ENCODE measurements at regions not wholly inside any gene's neighbourhood (a gene's known extent, or its start where the extent isn't known, plus 50 kb on each side); places are given as distances from the start of the nearest gene placed in this dataset.
A peak's percentile ranks its signal among the peaks of the same experiment; 100 is the strongest.
"Not testable (repeated sequence)": the region's sequence is repeated elsewhere in the genome, so short reads cannot be mapped to it uniquely, and the experiment has no call there.

DNA sequence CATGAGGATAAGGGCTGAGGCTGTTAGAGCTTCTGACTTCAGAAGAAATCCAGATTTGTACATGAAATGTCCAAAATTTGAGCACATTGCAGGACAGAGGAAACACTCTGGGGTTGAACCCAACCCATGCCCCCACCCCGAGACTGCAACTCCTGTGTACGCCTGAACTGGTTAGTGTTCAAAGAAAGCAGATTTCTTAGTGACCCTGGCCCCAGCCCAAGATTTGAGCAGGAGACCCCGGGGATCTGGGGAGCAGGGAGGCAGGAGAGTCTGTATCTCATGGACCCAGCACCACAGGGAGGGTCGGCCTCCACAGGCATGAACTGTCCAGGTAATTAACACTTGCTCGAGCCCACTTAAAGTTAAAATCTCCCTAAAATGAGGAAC, 69.3 kb upstream of the WNT7B start:
- no peak overlapping the region for H3K27ac Mint-ChIP-seq
- Histone ChIP-seq H3K27ac (ENCODE audit: low read depth, low read length) (no peak overlapping the region), H3K27me3 (ENCODE audit: control insufficient read depth, insufficient read depth, low read length, poor library complexity, severe bottlenecking) (peaks cover 45% of the 10 kb centered on the region), H3K4me3 (ENCODE audit: low read length) (no peak overlapping the region), H3K9me3 (ENCODE audit: control insufficient read depth, low read length) (no peaks in the 10 kb centered on the region), H3K9ac (ENCODE audit: extremely low read depth, low read length, poor library complexity, severe bottlenecking) (no peak overlapping the region), H3K36me3 (ENCODE audit: control insufficient read depth, insufficient read depth, low read length) (no peaks in the 10 kb centered on the region), H3K4me1 (ENCODE audit: control insufficient read depth, insufficient read depth, low read length) (no peaks in the 10 kb centered on the region)
- no peaks in the 10 kb centered on the region for H3K36me3 Mint-ChIP-seq (ENCODE audit: low read depth)
- H3K4me3 Mint-ChIP-seq: no peak overlapping the region
- 84 to 93% methylated on average over 5 of the region's 5 CpGs for WGBS, 2 experiments (ENCODE audit: insufficient coverage in 1 of 2, insufficient read length in 1 of 2)
- no peak for DNase-seq
- H3K9me3 Mint-ChIP-seq: no peaks in the 10 kb centered on the region
- H3K4me1 Mint-ChIP-seq: peaks cover 6% of the 10 kb centered on the region
- TF ChIP-seq, protein P1, sequence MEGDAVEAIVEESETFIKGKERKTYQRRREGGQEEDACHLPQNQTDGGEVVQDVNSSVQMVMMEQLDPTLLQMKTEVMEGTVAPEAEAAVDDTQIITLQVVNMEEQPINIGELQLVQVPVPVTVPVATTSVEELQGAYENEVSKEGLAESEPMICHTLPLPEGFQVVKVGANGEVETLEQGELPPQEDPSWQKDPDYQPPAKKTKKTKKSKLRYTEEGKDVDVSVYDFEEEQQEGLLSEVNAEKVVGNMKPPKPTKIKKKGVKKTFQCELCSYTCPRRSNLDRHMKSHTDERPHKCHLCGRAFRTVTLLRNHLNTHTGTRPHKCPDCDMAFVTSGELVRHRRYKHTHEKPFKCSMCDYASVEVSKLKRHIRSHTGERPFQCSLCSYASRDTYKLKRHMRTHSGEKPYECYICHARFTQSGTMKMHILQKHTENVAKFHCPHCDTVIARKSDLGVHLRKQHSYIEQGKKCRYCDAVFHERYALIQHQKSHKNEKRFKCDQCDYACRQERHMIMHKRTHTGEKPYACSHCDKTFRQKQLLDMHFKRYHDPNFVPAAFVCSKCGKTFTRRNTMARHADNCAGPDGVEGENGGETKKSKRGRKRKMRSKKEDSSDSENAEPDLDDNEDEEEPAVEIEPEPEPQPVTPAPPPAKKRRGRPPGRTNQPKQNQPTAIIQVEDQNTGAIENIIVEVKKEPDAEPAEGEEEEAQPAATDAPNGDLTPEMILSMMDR (conservative IDR thresholded peaks at IDR 0.05): no peak
- peaks cover 24% of the 10 kb centered on the region for H3K27me3 Mint-ChIP-seq (ENCODE audit: insufficient read depth)

DNA sequence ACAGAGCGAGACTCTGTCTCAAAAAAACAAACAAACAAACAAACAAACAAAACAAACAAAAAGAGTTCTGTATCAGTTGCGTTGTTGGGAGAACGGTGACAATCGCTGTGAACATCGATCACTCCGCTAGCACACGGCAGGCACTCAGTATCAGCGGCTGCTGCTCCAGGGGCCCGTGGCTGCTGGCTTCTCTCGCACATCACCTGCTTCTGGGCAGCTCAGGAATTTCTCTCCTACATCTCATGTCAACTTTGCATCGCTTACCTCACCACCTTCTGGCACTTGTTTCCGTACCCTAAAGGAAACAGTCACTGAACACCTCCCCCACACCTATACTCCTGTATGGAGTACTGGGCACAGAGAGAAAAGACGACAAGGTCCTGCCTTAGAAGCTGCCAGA, 70.3 kb upstream of the WNT7B start:
- Histone ChIP-seq H3K9me3 (ENCODE audit: control insufficient read depth, low read length) (no peaks in the 10 kb centered on the region), H3K4me3 (ENCODE audit: low read length) (no peak overlapping the region), H3K9ac (ENCODE audit: extremely low read depth, low read length, poor library complexity, severe bottlenecking) (no peak overlapping the region), H3K36me3 (ENCODE audit: control insufficient read depth, insufficient read depth, low read length) (no peaks in the 10 kb centered on the region), H3K27ac (ENCODE audit: low read depth, low read length) (no peak overlapping the region), H3K4me1 (ENCODE audit: control insufficient read depth, insufficient read depth, low read length) (no peaks in the 10 kb centered on the region), H3K27me3 (ENCODE audit: control insufficient read depth, insufficient read depth, low read length, poor library complexity, severe bottlenecking) (peaks cover 45% of the 10 kb centered on the region)
- TF ChIP-seq, protein P1 (conservative IDR thresholded peaks at IDR 0.05): no peak
- Mint-ChIP-seq H3K9me3 (no peaks in the 10 kb centered on the region), H3K27me3 (ENCODE audit: insufficient read depth) (peaks cover 24% of the 10 kb centered on the region), H3K36me3 (ENCODE audit: low read depth) (no peaks in the 10 kb centered on the region), H3K4me1 (peaks cover 6% of the 10 kb centered on the region), H3K4me3 (no peak overlapping the region), H3K27ac (no peak overlapping the region)
- DNase-seq: peak; percentile 40
- WGBS, 2 experiments (ENCODE audit: insufficient coverage in 1 of 2, insufficient read length in 1 of 2): 90 to 92% methylated on average over 9 to 12 of the region's 13 CpGs

DNA sequence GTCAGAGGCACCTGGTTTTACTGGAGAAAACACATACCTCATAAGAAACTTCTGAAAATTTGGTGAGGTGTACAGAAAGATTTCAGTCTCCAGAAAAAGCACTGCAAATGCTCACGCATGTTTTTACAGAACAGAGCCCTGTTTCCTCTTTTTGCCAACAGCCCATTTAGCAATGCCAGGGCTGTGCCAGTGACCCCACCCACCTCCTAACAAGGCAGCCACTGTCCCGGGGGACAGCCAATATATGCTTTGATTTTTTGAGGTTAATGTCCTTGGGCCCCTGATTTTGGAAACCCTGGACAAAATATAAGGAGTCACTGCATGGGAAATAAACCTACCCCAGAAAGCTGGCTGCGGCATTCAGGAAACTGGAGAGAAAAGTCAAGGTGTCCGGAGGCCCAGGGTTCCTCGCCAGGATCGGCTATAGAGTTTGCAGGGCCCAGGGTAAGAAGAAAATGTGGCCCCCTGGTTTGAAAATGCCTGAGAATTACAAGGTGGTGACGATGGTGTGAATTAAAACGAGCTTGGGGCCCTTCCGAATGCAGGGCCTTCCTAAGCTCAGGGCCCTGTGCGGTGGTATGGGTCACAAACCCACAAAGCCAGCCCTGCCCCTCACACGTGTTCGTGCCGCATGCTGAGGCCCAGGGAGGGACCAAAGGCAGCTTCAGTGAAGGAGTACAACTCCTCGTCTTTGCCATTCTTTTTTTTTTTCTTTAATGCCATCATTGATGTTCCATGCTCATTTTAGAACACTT, 71.1 kb upstream of the WNT7B start:
- Histone ChIP-seq H3K27me3 (ENCODE audit: control insufficient read depth, insufficient read depth, low read length, poor library complexity, severe bottlenecking) (peaks cover 45% of the 10 kb centered on the region), H3K36me3 (ENCODE audit: control insufficient read depth, insufficient read depth, low read length) (no peaks in the 10 kb centered on the region), H3K27ac (ENCODE audit: low read depth, low read length) (no peak overlapping the region), H3K4me3 (ENCODE audit: low read length) (no peak overlapping the region), H3K4me1 (ENCODE audit: control insufficient read depth, insufficient read depth, low read length) (no peaks in the 10 kb centered on the region), H3K9me3 (ENCODE audit: control insufficient read depth, low read length) (no peaks in the 10 kb centered on the region), H3K9ac (ENCODE audit: extremely low read depth, low read length, poor library complexity, severe bottlenecking) (no peak overlapping the region)
- H3K4me3 Mint-ChIP-seq: no peak overlapping the region
- no peaks in the 10 kb centered on the region for H3K36me3 Mint-ChIP-seq (ENCODE audit: low read depth)
- H3K9me3 Mint-ChIP-seq: no peaks in the 10 kb centered on the region
- no peak overlapping the region for H3K27ac Mint-ChIP-seq
- TF ChIP-seq, protein P1 (conservative IDR thresholded peaks at IDR 0.05): no peak
- peak; percentile 28 for DNase-seq
- peaks cover 24% of the 10 kb centered on the region for H3K27me3 Mint-ChIP-seq (ENCODE audit: insufficient read depth)
- WGBS, 2 experiments (ENCODE audit: insufficient coverage in 1 of 2, insufficient read length in 1 of 2): 88 to 98% methylated on average over 12 to 14 of the region's 14 CpGs
- peaks cover 6% of the 10 kb centered on the region for H3K4me1 Mint-ChIP-seq

- not testable (repeated sequence) for H3K27ac Mint-ChIP-seq; H3K9me3 ChIP-seq (ENCODE audit: control insufficient read depth, low read length); H3K9ac ChIP-seq (ENCODE audit: extremely low read depth, low read length, poor library complexity, severe bottlenecking); H3K36me3 Mint-ChIP-seq (ENCODE audit: low read depth); H3K9me3 Mint-ChIP-seq; H3K4me1 Mint-ChIP-seq; H3K4me1 ChIP-seq (ENCODE audit: control insufficient read depth, insufficient read depth, low read length); H3K36me3 ChIP-seq (ENCODE audit: control insufficient read depth, insufficient read depth, low read length); H3K4me3 ChIP-seq (ENCODE audit: low read length); H3K27ac ChIP-seq (ENCODE audit: low read depth, low read length); H3K4me3 Mint-ChIP-seq
- 90 to 96% methylated on average over 2 to 6 of the region's 7 CpGs for WGBS, 2 experiments (ENCODE audit: insufficient coverage in 1 of 2, insufficient read length in 1 of 2)
- peak; percentile 16 for DNase-seq
- H3K27me3 ChIP-seq (ENCODE audit: control insufficient read depth, insufficient read depth, low read length, poor library complexity, severe bottlenecking): peaks cover 41% of the 10 kb centered on the region
- H3K27me3 Mint-ChIP-seq (ENCODE audit: insufficient read depth): peaks cover 24% of the 10 kb centered on the region
Observed at GRCh38 chr22:46048661-46049060, 71.7 kb upstream of the WNT7B start.

Measured in endodermal cell (in vitro differentiated cells).